ENCODE measurements at regions not wholly inside any gene's neighbourhood (a gene's known extent, or its start where the extent isn't known, plus 50 kb on each side); places are given as distances from the start of the nearest gene placed in this dataset.

- no peak for TF ChIP-seq TAF1 (IDR thresholded peaks at IDR 0.05; ENCODE audit: low read depth, low read length)
- TF ChIP-seq POU2F2 (IDR thresholded peaks at IDR 0.05; ENCODE audit: low read depth, low read length), result no peak
Measured at GRCh38 chr15:81633889-81634288, 259.9 kb upstream of the TMC3 start.

All from GM12891 (cell line).